ENCODE measurements at regions not wholly inside any gene's neighbourhood (a gene's known extent, or its start where the extent isn't known, plus 50 kb on each side); places are given as distances from the start of the nearest gene placed in this dataset.
"Not testable (repeated sequence)": the region's sequence is repeated elsewhere in the genome, so short reads cannot be mapped to it uniquely, and the experiment has no call there.

GRCh38 chr6:27742833-27743573 is 169.2 kb downstream of the OR2B2 start:
- no peak for DNase-seq (ENCODE audit: low read depth)

DNA sequence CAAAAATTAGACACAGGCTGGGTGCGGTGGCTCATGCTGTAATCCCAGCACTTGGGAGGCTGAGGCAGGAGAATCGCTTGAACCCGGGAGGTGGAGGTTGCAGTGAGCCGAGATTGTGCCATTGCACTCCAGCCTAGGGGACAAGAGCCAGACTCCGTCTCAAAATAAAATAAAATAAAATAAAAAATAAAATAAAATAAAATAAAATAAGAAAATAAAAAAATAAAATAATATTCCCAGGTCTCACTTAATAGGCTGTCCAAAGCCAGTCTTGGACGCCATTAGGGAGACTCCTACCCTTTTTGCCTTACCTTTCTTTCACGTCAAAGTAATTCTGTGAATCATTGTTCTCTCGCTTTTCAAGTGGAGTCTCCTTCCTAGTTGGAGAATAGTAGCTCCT is 172.3 kb downstream of the OR2B2 start:
- not testable (repeated sequence) for DNase-seq (ENCODE audit: low read depth)

GRCh38 chr6:27736686-27737085 is 175.5 kb downstream of the OR2B2 start:
- no peak for DNase-seq (ENCODE audit: low read depth)

DNA sequence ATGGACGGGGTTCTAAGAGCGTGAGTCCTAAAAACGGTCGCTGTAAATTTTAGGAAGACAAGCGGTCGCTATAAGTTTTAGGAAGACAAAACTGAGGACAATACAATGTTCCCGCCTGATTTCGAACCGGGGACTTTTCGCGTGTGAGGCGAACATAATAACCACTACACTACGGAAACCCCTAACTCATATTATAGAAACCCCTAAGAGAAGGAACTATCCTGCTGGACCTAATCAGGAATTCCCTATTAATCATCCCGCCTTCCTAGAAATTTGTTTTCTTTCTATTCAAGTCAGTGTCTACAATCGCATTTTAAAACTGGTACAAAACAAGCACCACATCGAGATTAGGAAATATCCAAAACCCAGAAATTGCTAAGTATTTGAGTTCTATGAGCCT is 183.8 kb downstream of the OR2B2 start:
- DNase-seq (ENCODE audit: low read depth) = no peak

GRCh38 chr6:27726619-27727023 is 185.6 kb downstream of the OR2B2 start:
- peak; percentile 64 for DNase-seq (ENCODE audit: low read depth)

DNA sequence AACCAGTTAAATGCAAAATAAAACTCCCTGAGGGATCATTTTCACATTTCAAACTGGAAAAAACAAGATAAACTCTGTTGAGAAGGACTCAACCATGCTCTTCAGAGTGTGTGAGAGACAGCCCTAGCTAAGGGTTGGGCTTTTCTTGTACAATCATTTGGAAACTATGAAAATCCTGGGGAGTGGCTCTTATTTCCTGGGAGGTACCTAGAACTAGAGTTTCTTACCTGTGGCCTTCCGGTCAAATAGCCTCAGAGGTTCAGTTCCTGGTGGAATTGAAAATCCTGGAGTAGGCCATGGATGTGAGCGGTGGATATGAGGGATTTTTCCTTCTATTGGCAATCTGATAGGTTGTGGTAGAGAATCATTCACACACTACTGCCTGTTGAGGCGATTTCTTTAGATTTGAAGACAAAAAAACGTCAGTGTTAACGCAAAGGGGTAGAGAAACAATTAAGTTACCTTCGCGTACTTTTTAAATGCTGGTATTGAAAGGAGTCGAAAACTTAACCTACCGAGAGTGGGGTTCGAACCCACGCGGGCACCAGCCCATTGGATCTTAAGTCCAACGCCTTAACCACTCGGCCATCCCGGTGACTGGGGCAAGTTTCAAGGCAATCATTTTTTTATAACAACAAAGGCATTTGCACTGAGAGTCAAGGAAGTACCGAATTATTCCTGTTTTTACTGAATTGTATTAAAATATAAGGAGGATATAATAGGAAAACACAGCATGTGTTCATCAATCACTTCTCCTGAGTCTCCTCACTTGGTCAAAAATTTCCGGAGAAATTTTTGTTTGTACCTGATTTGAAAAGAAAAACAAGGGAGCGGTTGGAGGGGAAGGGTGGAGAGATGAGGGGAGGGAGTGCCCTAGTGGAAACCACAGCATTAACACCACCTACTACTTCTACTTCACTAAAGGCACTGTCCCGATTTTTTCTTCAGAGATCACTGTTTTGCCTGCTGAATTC is 191.3 kb downstream of the OR2B2 start:
- DNase-seq (ENCODE audit: low read depth) = peak; percentile 89

GRCh38 chr6:27719039-27719438 is 193.2 kb downstream of the OR2B2 start:
- DNase-seq (ENCODE audit: low read depth) = peak; percentile 70

DNA sequence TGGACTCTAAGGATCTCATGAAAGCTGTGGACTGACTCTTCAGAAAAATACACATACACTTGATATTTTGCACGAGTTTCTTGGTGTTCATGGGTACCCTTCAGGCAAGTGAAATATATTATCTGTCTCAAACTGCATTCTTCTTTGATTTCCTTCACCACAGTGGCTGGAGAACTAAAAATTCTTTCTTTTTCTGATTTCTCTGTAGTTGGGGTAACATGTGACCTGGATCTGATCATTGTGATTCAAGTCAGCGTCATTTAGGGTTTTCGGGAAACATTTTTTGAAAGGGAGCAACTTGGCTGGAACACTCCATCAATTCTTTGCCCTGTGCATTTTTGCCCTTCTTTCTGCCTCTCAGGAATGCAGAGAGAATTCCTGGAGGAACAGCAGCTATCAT is 205.8 kb downstream of the OR2B2 start:
- no peak for DNase-seq (ENCODE audit: low read depth)

- no peak for DNase-seq (ENCODE audit: low read depth)
These were observed 211.9 kb downstream of the OR2B2 start for GRCh38 chr6:27700337-27700736.

DNA sequence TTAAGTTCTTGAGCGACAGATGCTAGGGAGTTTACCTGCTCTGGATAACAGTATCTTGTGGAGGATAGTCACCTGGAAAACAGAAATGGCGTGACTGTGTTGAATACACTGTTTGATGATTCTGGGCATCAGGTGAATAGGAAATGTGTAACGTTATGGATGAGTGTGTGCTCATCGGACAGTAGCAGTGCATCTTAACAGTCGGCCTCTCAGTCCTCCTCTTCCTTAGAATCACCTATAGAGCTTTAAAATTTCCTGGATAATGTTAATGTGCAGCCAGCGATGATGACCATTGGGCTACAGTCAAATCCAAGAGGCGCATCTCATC is 217.7 kb downstream of the OR2B2 start:
- DNase-seq (ENCODE audit: low read depth) = no peak

DNA sequence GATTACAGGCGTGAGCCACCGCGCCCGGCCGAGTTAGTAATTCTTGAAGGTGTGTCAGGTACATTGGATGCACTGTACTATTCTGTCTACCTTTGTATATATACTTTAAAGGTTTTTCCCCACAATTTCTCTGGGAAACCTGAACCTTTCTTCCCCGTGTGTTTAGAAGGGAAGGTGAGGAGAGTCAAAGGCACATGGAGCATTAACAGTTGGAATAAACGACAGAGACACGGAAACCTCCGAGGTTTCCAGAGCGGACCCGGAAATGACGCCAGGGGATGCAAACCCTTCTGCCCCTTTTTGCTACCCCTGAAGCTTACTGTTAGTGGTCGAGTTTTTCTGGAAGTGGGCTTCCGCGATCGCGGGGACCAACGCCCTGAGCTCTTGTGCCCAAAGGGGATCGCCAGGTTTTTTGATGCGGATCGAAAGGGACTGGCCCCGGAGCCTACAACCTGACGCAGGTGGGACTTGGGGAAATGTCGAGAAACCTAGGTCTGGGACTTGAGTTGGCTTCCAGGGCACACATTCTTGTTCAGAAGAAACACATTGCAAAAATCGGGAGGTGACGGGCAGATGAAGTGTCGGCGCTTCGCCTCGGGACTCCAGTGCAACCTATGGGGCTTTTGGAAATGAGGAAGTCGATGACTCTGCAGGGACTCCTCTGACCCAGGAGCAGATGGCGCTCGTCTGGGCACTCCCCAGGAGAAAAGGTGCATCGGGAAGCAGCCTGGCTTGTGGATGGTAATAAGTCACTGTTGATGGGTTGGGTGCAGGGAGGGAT is 218.2 kb downstream of the OR2B2 start:
- DNase-seq (ENCODE audit: low read depth) = peak; percentile 75

DNA sequence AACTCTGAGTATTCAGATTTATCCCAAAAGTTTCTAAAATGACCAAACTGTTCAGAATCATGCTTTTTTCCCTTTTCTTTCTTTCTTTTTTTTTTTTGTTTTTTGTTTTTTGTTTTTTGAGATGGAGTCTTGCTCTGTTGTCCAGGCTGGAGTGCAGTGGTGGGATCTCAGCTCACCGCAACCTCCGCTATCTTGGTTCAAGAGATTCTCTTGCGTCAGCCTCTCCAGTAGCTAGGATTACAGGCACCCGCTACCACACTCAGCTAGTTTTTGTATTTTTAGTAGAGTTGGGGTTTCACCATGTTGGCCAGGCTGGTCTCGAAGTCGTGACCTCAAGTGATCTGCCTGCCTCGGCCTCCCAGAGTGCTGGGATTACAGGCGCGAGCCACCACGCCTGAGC is 219.2 kb upstream of the ZNF184 start:
- DNase-seq (ENCODE audit: low read depth) = not testable (repeated sequence)

DNA sequence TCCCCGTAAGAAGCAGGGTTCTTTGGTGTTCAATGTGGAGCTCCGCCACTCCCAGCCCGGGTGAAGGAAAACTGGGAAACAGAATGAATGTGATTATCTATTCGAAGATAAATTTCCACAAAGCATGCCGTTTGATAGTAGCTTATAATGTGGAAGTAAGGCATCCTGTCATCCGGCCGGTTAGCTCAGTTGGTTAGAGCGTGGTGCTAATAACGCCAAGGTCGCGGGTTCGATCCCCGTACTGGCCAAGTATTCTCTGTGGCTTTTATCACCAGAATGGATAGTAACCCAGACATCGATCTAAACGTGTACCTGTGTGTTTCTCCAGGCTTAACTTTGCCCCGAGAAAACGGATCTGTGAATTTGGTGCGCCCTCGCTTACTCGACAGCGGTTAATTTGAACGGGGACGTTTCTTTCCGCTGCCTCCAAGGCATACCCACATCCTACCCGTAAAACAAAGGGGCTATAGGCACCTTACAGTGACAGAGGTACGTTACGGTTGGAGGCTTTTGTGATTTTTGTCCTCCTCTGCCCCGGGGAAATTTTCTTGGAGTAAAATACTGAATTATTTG is 215.2 kb upstream of the ZNF184 start:
- DNase-seq (ENCODE audit: low read depth) = peak; percentile 95

DNA sequence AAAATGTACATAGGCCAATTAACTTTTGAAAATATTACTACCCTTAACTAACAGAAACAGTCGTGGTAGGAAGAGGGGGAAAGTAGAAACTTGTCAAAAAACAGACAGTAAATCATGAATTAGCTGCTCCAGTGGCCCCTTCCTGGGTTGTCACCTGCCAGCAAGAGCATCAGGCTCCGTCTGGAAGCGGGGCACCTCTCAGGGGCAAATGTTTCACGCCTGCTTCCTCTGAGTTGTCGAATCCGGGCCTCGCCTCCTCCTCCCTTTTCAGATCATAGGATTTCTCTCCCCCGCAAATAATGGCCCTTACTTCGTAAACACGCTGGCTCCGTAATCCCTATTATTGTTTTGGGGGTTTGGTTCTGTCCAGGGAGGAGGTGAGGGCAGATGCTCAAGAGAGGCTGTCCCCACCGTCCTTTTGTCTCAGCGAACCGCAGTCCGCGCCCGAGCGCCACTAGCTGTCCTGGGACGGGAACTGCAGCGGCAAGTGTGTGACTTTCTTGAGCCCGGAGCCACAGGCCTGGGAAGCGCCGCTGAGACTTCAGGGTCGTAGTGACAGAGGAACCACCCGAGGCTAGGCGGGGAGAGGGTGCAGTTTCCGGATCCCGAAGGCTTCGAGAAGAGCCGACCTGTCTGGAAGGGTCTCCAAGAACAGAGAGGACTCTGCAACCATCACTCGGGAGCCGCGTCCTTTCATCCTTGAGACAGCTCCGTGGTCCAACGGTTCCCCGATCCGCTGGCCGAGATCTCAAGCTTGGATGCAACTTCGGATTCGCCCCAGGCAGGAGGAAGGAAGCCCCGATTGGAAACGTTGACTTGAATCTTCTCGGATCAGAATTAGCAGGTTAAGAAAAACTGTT is 214.5 kb upstream of the ZNF184 start:
- peak; percentile 94 for DNase-seq (ENCODE audit: low read depth)

GRCh38 chr6:27685279-27685678 is 212.4 kb upstream of the ZNF184 start:
- no peak for DNase-seq (ENCODE audit: low read depth)

DNA sequence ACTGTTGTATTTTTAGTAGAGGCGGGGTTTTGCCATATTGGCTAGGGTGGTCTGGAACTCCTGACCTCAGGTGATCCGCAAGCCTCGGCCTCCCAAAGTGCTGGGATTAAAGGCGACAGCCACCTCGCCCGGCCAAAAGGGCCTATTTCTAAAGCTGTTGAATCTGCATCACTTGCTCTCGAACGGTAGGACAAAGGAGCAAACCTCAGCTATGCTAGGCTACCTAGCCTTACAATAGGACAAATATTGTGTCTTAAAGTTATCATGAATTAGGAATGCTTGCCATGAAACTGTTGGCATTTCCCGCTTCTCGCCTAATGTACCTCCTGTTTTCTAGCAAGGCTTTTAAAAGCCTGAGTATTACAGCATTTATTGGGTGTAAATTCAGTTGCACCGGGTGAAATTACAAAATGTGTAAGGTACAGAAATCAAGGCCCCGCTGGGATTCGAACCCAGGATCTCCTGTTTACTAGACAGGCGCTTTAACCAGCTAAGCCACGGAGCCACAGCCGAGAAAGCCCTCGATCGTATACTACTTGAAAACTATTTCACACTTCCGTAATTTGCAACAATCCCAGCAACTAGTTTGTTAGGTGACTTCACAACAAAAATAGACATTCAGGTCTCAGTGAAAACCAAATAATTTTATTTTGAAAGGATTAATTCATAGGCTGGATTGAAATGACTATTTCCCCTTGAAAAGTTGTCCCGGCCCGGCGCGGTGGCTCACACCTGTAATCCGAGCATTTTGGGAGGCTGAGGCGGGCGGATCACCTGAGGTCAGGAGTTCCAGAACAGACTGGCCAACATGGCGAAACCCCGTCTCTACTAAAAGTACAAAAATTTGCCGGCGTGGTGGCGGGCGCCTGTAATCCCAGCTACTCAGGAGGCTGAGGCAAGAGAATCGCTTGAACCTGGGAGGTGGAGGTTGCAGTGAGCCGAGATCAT is 211.6 kb upstream of the ZNF184 start:
- peak; percentile 91 for DNase-seq (ENCODE audit: low read depth)

- DNase-seq (ENCODE audit: low read depth) = no peak
These were observed 207.2 kb upstream of the ZNF184 start for GRCh38 chr6:27679964-27680694.

GRCh38 chr6:27679308-27679963 is 206.5 kb upstream of the ZNF184 start:
- DNase-seq (ENCODE audit: low read depth) = no peak

DNA sequence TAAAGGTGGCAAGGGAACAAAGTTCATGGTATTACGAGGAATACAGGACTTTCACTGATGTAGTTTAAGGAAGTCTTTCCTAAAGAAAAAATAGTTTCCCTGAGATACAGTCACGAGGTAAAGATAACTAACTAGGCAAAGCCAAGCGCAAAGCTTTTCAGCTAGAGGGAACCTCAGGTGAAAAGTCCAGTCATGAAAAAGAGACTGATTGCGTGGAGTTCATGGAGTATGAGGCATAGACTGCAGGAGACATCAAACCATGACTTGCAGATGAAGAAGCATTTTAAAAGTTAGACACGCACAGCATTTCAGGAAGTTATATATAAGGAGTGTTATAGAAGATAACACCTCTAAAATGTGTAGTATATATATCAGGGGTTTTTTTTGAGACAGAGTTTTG is 205.6 kb upstream of the ZNF184 start:
- no peak for DNase-seq (ENCODE audit: low read depth)

Data from Daoy (cell line).